Left lung (tissue), 4 donors: ENCODE measurements at regions not wholly inside any gene's neighbourhood (a gene's known extent, or its start where the extent isn't known, plus 50 kb on each side); places are given as distances from the start of the nearest gene placed in this dataset.
A peak's percentile ranks its signal among the peaks of the same experiment; 100 is the strongest.

Experiments
- ATAC-seq: fragments of 200-7000 bp; cut with Tn5 transposase; one replicate; pipeline ENCODE4 v1.9.1; 2020; ENCODE audit warnings: moderate library complexity
- DNase-seq, 4 donors: peaks; one replicate each; pipeline ENCODE4 v3.0.0-alpha.2; 2013 to 2020
- H3K27ac ChIP-seq, 2 donors: fragments of 200-600 bp; sonication (generic) in 1 of 2; one replicate each; pipeline versions ENCODE4 v1.5.0 to v1.8.0; 2020 to 2021
- H3K27me3 ChIP-seq, 2 donors: fragments of 200-600 bp; sonication (generic) in 1 of 2; one replicate each; pipeline versions ENCODE4 v1.5.0 to v1.8.0; 2020 to 2021
- H3K36me3 ChIP-seq, 2 donors: fragments of 200-600 bp; sonication (generic) in 1 of 2; one replicate each; pipeline versions ENCODE4 v1.5.0 to v1.8.0; 2020 to 2021
- H3K4me1 ChIP-seq, 2 donors: fragments of 200-600 bp; one replicate each; pipeline ENCODE4 v1.8.0; 2021
- H3K4me3 ChIP-seq, 2 donors: fragments of 200-600 bp; sonication (generic) in 1 of 2; one replicate each; pipeline versions ENCODE4 v1.5.0 to v1.8.0; 2020 to 2021; ENCODE audit warnings: mild to moderate bottlenecking in 1 of 2
- H3K9me3 ChIP-seq, 2 donors: fragments of 200-600 bp; sonication (generic) in 1 of 2; one replicate each; pipeline versions ENCODE4 v1.5.0 to v1.8.0; 2020 to 2021
- intact Hi-C, 2 donors: fragments of 100-400 bp; cut with DNase I; formaldehyde crosslinking; loops; one replicate each; pipeline versions ENCODE4 v1.11.2 to v1.14.2; 2022
- TF ChIP-seq, protein P1 (sequence below), 2 donors: fragments of 200-600 bp; sonication (generic) in 1 of 2; IDR thresholded peaks; one replicate each; pipeline versions ENCODE4 v1.5.0 to v1.8.0; 2021; ENCODE audit warnings: antibody characterized with exemption in 2 of 2
- donor health status: DM: no; HTN: yes; CAD: no.
- donor health status: DM: no; HTN: no; CAD: no.

- Histone ChIP-seq H3K4me3 (no peak overlapping the region), H3K36me3 (no peaks in the 10 kb centered on the region), H3K27me3 (no peaks in the 10 kb centered on the region), H3K9me3 (no peaks in the 10 kb centered on the region), H3K27ac (no peak overlapping the region), H3K4me1 (peaks cover 0 to 3% of the 10 kb centered on the region in 2 donors)
- TF ChIP-seq, protein P1, sequence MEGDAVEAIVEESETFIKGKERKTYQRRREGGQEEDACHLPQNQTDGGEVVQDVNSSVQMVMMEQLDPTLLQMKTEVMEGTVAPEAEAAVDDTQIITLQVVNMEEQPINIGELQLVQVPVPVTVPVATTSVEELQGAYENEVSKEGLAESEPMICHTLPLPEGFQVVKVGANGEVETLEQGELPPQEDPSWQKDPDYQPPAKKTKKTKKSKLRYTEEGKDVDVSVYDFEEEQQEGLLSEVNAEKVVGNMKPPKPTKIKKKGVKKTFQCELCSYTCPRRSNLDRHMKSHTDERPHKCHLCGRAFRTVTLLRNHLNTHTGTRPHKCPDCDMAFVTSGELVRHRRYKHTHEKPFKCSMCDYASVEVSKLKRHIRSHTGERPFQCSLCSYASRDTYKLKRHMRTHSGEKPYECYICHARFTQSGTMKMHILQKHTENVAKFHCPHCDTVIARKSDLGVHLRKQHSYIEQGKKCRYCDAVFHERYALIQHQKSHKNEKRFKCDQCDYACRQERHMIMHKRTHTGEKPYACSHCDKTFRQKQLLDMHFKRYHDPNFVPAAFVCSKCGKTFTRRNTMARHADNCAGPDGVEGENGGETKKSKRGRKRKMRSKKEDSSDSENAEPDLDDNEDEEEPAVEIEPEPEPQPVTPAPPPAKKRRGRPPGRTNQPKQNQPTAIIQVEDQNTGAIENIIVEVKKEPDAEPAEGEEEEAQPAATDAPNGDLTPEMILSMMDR (IDR thresholded peaks at IDR 0.05): no peak
- no peak for ATAC-seq
- intact Hi-C loops: no loop called here
- DNase-seq: no peak
These were observed 132.4 kb downstream of the LRRC30 start for GRCh38 chr18:7363338-7363737.

- DNase-seq (no peak), ATAC-seq (no peak)
- no peaks in the 10 kb centered on the region for H3K9me3 ChIP-seq
- H3K4me3 ChIP-seq: no peak overlapping the region
- intact Hi-C loops: no loop called here
- peak overlapping the region in 1 of 2 donors; percentile 78 for H3K27ac ChIP-seq
- H3K4me1 ChIP-seq: peaks cover 0 to 16% of the 10 kb centered on the region in 2 donors
- H3K27me3 ChIP-seq: no peaks in the 10 kb centered on the region
- no peaks in the 10 kb centered on the region for H3K36me3 ChIP-seq
- TF ChIP-seq, protein P1 (IDR thresholded peaks at IDR 0.05): no peak
These were observed 135.7 kb downstream of the LRRC30 start for GRCh38 chr18:7366597-7366996.

DNA sequence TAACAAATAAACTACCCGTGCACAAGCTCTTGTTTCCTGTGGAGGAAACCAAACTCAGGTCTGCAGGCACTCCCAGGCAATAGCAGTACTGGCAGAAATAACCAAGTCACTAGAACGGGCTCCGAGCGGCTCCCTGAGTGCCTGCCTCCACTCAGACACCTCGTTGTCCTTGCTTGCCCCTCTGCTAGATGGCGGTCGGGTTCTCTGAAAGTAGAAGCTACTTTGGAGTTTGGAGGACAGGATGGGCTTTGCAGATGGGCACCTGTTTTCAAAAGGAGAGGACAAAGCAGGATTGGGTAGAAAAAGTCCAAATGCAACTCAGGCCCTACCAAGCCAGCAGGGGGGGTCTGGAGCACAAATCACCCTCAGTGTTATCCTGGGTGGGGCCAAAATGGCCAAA, 136.4 kb downstream of the LRRC30 start:
- H3K27ac ChIP-seq: peak overlapping the region in 1 of 2 donors; percentile 78

DNA sequence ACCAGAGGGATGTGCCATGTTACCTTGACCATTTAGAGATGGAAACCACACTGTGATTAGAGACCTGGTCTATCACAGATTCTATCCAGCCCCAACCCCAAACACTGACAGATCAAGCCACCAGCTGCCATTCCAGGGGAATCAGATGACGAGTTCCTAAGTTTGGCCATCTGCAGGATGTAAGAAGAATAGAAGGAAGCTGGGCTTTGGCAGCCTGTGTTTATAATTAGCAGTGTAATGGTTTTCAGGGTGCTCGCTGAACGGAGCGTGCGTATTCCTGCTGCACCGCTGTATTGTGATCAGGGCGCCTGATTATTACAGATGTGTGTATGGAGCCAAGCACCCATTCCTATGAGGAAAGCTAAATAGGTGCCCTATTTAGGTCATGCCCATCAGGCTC, 138.1 kb downstream of the LRRC30 start:
- Histone ChIP-seq H3K27me3 (no peaks in the 10 kb centered on the region), H3K36me3 (no peaks in the 10 kb centered on the region), H3K4me3 (no peak overlapping the region), H3K9me3 (no peaks in the 10 kb centered on the region), H3K27ac (peak overlapping the region in 1 of 2 donors; percentile 78), H3K4me1 (peaks cover 0 to 16% of the 10 kb centered on the region in 2 donors)
- no peak for ATAC-seq
- TF ChIP-seq, protein P1 (IDR thresholded peaks at IDR 0.05): no peak
- peak in 2 of 4 donors; percentile 9 to 26 for DNase-seq
- intact Hi-C loops: no loop called here

More for the DNA sequence above, 136.4 kb downstream of the LRRC30 start:
- H3K27me3 ChIP-seq: no peaks in the 10 kb centered on the region
- intact Hi-C loops: no loop called here
- no peak overlapping the region for H3K4me3 ChIP-seq
- ATAC-seq: no peak
- DNase-seq: no peak
- no peaks in the 10 kb centered on the region for H3K36me3 ChIP-seq
- no peaks in the 10 kb centered on the region for H3K9me3 ChIP-seq
- H3K4me1 ChIP-seq: peaks cover 0 to 16% of the 10 kb centered on the region in 2 donors
- TF ChIP-seq, protein P1 (IDR thresholded peaks at IDR 0.05): no peak

DNA sequence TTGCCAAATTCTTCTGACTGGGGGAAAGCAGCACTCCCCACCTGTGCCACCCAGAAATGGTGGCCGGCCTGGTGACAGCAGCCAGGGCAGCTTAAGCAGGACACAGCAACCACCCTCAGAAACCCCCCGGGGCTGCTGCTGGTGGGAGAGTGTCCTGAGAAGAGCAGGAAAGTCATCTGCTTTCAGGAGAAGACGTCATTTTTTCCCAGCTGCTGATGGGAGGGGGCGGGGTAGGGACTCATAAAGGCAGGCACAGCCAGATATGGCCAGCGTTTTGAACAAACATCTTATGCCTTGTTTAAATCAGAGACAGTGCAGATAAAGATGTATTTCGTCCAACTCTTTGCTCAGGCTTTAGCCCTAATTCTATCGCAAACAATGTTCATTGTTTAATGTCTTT, 139.5 kb downstream of the LRRC30 start:
- Histone ChIP-seq H3K36me3 (no peaks in the 10 kb centered on the region), H3K27ac (peak overlapping the region; percentile 48 to 78), H3K4me1 (peaks cover 0 to 16% of the 10 kb centered on the region in 2 donors), H3K4me3 (no peak overlapping the region), H3K27me3 (no peaks in the 10 kb centered on the region), H3K9me3 (peaks cover 0 to 2% of the 10 kb centered on the region in 2 donors)
- ATAC-seq (peak; percentile 37), DNase-seq (peak in 1 of 4 donors; percentile 29)
- intact Hi-C loops: no loop called here
- TF ChIP-seq, protein P1 (IDR thresholded peaks at IDR 0.05): no peak
